ENCODE measurements at regions not wholly inside any gene's neighbourhood (a gene's known extent, or its start where the extent isn't known, plus 50 kb on each side); places are given as distances from the start of the nearest gene placed in this dataset.

DNA sequence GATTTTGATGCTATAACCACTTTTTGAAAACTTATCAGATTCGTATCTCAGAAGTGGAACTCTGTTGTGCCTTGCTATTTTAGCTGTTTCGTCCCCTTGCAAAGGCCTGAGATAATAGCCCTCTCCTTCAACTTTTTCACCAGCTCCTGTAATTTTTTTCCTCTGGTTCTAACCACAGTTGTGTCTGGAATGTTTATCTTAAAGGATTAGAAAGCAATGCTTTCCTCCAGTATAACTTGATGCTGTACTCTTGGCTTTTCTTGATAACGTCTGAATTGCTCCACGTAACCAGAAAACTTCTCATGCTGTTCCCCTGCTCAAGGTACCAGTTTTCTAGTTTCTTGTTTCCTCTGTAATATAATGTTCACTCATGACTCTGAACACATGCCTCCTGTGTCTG, 209.4 kb downstream of the DTWD2 start:
- DNase-seq (ENCODE audit: low read depth) = no peak

DNA sequence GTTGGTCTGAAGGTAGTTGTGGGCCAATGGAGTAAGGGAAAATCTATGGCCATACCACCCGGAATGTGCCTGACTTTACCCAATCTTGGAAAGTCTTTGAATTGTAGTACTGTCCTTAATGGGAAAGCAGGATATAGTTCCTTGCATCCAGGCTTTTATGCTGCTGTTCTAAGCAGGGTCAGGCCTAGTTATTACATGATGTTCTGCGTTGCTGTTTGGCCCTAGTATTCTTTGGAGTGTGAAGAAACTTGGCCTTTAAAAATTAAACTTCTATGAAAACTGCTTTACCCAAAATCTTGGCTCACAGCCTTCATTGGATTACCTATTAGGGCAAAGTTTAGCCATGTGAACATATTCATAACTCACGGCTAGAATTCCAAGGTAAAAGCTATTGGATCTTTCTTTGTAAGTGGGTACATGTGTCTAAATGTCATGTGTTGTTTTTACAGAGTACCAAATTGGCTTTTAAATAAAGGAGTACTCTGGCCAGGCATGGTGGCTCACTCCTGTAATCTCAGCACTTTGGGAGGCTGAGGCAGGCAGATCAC, 211.1 kb downstream of the DTWD2 start:
- DNase-seq (ENCODE audit: low read depth) = no peak

DNA sequence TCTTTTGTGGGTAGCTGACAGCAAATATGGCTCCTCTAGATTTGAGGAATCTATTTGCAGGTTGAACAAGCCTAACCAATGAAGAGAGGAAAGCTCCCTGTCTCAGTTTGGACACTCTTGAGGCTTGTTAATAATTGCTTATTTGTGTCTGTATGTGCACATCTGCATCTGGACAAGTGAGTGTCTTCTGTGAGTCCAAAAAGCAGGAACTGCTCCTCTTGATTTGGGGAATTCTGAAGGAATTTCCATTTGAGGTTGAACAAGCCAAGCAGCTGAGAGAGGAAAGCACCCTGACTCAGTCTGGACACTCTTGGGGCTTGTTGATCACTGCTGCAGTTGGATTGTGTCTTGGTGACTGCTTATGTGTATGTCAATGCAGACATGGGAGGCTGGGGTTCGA, 211.6 kb downstream of the DTWD2 start:
- DNase-seq (ENCODE audit: low read depth) = no peak

DNA sequence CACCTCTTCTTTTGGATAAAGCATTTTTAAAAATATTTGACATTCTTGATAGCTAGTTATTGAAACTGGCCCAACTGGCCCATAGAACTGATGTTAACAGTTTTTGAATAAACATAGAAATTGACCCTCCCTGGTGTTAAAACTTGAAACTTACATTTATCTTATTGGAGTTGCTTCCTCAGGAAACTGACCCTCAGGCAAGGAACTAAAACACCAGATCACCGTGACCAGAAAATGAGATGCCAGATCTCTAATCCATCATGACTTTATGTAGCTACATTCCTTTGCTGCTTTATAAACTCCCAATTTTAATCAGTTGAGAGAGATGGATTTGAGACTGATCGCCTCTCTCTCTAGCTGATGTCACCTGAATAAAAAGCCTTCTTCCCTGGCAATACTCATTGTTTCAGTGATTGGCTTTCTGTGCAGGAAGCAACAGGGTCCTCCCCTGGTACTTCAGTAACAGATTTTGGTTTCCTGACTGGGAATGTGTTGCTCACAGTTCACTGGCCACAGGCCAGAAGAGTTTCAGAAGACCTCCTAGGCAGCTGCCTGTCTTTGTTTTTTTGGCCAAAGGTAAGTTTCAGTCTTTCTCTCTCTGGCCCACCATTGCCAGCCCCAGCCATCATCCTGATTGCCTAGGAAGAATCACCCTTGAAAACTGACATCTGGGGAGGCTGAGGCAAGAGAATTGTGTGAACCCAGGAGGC, 212.4 kb downstream of the DTWD2 start:
- DNase-seq (ENCODE audit: low read depth) = no peak

DNA sequence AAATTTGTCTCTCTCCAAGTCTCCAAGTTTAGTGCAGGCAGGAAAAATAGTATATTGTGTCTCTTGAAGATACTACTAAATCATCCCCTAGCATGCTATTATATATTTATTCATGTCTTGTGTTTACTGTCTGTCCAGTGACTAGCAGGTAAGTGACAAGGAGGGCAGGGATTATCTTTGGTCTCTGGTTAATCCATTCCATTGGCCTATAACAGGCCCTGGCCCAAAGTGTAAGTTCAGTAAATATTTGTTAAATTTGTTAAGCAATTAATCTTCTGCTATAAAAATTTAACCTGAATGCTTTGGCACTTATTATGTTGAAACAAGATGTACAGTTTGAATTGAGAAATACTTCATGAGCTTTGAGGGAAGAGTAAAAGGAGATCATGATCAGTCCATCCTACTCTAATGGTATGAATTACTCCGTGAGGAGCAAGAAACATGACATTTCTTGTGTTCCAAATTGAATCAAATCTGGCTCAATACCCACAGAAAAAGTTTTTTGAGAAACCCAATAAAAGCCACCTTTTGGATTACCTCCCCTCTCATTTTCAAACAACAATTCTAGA, 219.7 kb downstream of the DTWD2 start:
- no peak for DNase-seq (ENCODE audit: low read depth)

DNA sequence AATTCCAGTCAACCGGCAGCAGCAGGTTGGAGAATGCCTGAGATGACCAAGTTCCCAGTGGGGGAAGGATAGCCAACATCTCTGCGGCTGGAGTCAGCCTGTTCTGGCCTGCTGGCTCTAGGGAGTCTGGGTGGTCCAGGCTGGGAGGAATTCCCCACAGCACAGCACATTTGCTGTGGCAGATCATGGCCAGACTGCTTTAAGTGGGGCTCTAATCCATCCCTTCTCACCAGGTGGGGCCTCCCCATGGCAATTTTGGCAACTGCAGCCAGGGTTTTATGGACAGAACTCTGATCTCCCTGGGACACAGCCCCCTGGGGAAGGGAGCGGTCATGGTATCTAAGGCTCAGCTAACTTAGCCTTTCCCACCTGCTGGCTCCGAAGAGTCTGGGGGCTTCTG, 226.1 kb downstream of the DTWD2 start:
- DNase-seq (ENCODE audit: low read depth) = no peak

DNA sequence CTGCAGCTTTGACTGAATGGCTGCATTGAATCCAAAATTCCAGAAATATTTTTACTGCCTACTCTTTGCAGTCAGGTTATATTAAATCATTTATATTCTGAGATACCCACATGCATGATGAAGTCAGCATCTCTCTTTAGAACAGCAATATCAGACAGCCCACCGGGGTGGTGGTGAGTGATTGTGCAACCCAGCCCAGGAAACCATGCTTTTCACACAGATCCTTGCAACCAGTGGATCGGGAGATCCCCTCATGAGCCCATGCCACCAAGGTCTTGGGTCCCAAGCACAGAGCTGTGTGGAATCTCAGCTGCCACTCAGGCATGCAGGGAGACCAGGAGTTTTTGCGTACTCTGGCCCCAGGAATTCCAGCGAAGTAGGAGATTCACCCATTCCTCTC, 226.5 kb downstream of the DTWD2 start:
- no peak for DNase-seq (ENCODE audit: low read depth)

DNA sequence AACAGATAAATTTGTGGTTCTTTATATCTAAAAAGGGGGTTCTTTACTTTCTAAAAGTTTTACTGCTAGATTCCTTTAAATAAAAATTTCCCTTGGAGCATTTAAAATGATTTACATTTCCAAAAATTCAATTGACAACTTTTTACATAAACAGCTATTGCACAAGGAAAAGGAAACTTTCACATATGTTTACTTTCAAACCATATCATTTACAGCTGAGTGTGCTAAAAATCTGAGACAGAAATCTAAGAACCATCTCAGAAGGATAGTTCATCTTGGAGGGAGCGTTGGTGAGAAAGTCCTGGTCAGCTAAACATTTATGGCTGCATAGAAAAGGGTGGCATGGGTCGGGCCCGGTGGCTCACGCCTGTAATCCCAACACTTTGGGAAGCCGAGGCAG, 235.4 kb downstream of the DTWD2 start:
- no peak for DNase-seq (ENCODE audit: low read depth)

DNA sequence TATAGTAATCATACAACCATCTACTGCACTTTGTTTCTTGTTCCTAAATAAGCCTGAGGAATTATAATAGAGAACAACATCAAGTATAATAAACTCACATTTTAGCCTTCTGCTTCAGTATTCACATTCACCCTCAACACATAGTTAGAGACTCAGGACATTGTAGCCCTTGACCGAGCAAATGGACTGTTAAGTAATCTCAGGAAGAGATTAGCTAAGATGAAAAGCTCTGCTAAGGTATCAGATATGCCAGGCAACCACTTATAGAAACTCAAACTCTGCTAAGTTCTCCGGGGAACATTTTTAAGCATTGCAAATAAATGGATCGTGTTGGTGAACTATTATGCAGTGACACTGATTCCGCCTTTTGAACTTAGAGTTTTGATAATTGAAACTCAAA, 252.0 kb downstream of the DTWD2 start:
- no peak for DNase-seq (ENCODE audit: low read depth)

DNA sequence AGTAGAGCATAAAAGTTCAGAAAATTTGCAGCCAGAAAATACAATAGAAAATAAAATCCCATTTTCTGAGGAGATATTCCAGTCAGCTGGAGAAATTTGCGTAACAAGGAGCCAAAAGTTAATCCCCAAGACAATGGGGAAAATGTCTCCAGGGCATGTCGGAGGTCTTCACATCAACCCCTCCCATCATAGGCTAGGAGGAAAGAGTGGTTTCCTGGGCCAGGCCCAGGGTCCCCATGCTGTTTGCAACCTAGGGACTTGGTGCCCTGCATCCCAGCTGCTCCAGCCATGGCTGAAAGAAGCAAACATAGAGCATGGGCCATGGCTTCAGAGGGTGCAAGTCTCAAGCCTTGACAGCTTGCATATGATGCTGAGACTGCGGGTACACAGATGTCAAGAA, 255.0 kb downstream of the DTWD2 start:
- DNase-seq (ENCODE audit: low read depth) = no peak

DNA sequence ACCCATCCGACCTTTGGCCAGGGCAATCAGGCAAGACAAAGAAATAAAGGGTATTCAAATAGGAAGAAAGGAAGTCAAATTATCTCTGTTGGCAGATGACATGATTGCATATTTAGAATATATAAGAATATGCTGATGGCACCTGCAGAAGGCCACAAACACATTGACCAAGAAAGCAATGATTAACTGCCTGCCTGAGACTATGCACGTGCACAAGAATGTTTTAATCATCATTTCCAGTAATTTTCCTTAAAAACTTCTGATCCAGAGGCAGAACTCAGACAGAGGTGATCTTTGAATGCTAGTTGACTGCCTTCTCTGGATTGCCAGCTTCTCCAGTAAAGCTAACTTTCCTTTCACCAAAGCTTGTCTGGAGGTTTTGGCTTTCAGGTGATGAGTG, 260.2 kb downstream of the DTWD2 start:
- no peak for DNase-seq (ENCODE audit: low read depth)

DNA sequence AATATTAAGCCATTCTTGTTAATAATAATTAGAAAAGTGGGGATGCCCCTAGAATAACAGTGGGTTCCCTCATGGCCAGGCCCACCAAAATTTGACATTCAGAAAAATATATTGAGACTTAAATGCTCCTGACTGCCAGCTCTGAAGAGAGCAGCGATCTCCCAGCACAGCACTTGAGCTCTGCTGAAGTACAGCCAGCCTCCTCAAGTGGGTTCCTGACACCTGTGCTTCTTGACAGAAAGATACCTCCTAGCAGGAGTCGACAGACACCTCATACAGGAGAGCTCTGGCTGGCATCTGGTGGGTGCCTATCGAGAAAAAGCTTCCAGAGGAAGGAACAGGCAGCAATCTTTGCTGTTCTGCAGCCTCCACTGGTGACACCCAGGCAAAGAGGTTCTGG, 261.5 kb downstream of the DTWD2 start:
- DNase-seq (ENCODE audit: low read depth) = no peak

DNA sequence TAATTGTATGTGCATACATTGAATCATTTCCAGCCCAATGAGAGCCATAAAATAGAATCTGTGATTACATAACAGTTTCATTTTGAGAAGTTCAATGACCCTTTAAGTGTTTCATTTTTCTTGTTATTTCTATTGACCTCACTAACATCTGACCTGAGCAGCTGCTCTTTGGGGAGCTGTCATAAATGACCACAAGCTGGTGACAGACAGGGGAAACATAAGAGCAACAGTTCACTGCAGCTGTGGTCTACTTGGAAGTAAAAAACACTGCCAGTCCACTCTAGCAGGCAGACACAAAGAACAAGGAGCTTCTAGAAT, 265.4 kb downstream of the DTWD2 start:
- no peak for DNase-seq (ENCODE audit: low read depth)

DNA sequence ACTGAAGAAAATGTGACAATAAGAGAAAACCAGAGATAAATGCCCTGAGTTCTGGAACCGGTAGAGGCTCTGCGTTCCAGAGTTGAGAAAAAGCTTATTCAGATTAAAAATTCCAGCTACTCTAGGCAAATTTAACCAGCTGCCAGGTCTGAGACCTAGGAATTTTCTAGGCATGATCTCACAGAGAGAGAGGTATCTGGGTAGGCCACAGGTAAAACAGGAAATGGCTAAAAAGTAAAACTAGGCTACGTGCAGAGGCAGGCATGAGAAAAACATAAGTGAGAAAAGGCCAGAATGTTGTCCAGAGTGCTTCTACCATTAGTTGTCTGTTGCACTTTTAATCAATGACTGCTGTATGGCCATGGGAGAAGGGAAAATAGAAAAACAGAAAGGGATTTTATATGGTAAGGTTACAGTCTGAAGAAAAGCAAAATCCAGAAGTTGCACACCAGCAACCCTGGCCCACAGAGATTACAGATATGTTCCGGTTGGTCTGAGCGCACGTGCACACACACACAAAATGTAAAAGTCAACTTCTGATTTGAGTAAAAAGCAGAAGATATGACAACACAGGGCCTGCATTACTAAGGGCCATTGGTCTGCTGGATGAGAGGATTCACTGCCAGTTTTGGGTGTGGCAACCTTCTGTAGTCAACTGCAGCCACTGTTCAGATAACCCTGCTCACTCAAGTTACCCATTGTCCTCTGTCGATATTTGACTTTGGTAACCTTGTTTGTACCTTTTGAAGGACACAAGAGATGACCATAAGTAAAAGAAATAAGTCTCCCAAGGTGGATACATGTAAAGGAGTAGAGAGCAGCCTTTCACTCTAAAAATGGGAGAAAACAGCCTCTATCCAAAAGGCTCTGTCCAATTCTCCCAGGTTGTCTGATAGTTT, 266.0 kb downstream of the DTWD2 start:
- no peak for DNase-seq (ENCODE audit: low read depth)

DNA sequence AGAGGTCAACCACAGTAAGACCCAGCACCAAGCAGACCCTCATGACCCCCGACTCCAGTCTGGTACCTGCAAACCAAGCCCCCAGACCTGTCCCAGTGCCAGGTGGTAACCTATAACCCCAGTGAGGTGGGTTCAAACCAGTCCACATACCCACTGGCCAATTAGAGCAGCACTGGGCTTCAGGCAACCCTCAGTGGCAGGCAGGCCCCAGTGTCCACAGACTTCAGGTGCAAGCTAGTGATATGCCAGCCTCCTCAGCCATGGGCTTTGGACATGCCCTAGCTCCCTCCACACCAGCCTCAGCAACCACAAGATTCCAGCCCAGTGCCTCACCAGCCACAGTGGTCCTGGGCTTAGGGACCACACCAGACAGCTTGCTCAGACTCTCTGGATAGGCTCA, 276.6 kb downstream of the DTWD2 start:
- no peak for DNase-seq (ENCODE audit: low read depth)

DNA sequence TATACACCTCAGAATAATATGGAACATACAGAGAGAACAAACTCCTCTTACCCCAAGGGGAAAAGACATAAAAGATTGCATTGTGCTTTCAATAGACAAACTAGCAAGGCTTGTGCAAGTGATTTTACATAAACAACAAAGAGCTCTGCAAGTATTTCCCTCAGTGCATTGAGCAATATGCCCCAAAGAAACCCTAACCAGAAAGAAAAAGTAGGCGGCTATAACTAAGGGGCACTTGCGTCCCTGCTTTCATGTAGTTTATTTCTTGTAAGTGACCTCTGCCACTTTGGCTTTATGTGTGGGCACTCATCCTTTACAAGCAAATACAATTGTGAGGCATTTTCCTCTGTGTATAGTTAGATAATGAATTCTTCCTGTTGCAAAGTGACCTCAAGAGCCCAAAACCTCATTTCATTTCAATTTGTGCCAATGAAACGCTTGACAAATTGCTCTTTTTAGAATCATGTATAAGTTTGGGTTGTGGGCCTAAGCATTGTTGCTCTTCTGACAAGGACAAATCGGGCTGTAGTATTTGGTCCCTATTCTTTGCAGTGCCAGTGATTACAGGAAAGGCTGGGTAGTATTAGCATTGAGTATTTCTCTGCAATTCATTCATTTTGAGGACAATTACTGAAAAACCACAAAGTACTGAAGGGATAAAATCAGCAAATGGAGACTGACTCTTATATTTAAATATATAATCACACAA, 282.2 kb downstream of the DTWD2 start:
- no peak for DNase-seq (ENCODE audit: low read depth)

DNA sequence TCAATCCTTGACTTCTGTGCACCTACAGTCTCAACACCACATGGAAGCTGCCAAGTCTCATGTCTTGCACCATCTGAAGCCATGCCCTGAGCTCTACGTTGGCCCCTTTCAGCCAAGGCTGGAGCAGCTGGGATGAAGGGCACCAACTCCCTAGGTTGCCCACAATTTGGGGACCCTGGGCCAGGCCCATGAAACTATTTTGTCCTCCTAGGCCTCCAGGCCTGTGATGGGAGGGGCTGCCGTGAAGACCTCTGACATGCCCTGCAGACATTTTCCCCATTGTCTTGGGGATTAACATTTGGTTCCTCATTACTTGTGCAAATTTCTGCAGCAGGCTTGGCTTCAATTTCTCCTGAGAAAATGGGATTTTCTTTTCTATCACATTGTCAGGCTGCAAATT, 285.1 kb downstream of the DTWD2 start:
- no peak for DNase-seq (ENCODE audit: low read depth)

DNA sequence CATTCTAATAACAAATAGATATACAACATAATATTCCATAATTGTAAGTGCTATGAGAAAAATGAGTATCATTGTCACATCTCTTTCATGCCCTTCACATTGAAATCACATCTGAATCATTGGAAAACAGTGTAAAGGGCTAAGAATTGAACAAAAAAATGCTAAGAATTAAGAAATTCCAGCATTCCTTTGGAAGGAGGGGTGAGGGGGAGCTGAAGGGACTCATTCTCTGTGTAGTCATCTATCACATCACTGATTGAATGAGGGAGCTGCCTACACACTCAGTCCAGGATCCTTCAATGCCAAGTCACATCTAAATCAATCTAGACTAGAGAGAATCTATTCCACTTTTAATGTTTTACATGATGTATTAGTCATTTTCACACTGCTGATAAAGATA, 286.6 kb downstream of the DTWD2 start:
- no peak for DNase-seq (ENCODE audit: low read depth)

DNA sequence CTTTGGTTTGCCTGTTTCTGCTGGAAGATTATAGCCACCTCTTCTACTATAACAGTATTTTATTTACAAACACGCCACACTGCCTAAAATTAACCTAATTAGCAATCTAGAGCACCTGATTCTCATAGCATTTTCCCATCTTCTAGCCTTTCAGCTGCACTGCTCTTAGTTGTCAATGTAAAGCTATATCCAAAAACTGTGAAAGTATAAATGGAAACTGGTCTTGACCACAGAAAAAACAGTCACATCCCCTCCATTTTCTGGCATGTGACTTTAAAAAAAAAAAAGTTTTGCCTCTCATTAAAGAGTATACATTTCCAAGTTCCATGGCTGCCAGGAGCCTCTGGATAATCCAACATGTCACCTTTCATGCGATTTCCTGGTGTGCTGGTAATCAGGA, 287.8 kb downstream of the DTWD2 start:
- DNase-seq (ENCODE audit: low read depth) = no peak

DNA sequence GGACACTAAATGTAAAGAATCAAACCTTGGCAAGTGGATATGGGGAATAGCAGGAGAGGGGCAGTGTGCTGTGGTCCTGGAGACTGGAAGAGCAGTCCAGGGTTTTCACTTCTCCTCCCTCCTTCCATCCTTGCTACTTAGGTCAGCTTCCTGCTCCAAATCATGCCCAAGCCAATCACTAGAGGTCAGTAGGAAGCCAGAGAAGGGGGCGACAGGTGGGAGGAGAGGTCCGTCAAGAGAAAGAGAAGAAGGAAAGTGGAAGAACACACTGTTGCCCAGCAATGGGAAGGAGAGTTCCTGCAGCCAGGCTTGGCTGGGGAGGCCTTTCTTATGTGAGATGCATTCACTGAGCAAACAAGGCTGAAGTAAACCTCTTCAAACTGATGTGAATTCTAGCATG, 289.6 kb downstream of the DTWD2 start:
- DNase-seq (ENCODE audit: low read depth) = no peak

DNA sequence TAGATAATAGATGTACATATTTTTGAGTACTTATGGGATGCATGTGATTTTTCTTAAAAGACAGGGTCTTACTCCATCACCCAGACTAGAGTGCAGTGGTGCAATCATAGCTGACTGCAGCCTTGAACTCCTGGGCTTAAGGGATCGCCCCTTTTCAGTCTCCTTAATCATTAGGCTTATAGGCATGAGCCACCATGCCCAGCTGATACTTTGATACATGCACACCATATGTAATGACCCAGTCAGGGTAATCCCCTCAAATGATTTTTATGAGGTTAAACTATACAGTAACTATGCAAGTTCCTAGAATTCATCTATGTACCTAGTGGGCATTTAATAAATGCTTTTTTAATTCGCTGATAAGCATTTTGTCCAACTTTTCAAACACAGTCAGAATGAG, 292.3 kb downstream of the DTWD2 start:
- no peak for DNase-seq (ENCODE audit: low read depth)

DNA sequence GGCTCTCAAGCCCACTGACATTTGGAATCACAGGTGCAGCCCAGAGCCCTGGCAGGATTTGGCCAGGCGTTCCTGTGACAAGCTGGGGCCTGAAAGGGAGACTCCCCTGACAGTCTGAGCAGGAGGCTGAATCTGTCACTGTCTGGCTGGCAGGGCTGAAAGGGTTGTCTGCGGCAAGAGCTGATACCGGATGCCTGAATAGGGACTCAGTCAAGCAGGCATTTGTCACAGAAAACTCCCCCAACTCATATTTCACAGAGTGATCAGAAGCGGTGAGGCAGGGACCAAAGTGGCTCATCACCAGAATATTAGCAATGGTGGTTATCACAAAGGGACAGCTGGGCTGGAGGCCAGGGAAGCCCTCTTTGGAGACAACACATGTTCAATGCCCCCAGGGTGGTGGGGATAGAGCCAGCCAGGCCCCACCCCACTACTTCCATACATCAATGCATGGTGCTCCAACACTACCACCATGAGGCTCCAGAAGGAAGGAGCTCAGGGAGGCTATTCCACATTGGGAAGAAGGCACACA, 295.5 kb downstream of the DTWD2 start:
- no peak for DNase-seq (ENCODE audit: low read depth)

All from activated T-cell treated with anti-CD3 and anti-CD28 coated beads for 24 hours (primary cell).